GM10266 (cell line): ENCODE measurements at regions not wholly inside any gene's neighbourhood (a gene's known extent, or its start where the extent isn't known, plus 50 kb on each side); places are given as distances from the start of the nearest gene placed in this dataset.
"Not testable (repeated sequence)": the region's sequence is repeated elsewhere in the genome, so short reads cannot be mapped to it uniquely, and the experiment has no call there.

ENCODE experiments used
- DNase-seq: peaks from one replicate; pipeline ENCODE4 v3.0.0; 2012; ENCODE audit errors: extremely low spot score
- CTCF ChIP-seq: IDR thresholded peaks from 2 replicates; pipeline ENCODE4 v1.5.1; 2012; ENCODE audit warnings: mild to moderate bottlenecking, low read depth; ENCODE audit not compliant: control insufficient read depth, insufficient read depth; ENCODE audit errors: missing control alignments

GRCh38 chr5:27144456-27144855 lies 106.1 kb upstream of the CDH9 start:
- no peak for DNase-seq
- no peak for TF ChIP-seq CTCF

GRCh38 chr5:27140831-27141230 lies 102.4 kb upstream of the CDH9 start:
- no peak for TF ChIP-seq CTCF
- no peak for DNase-seq

- no peak for DNase-seq
- no peak for TF ChIP-seq CTCF
These were observed 92.2 kb upstream of the CDH9 start for GRCh38 chr5:27130587-27130986.

- DNase-seq = no peak
- TF ChIP-seq CTCF = no peak
These were observed 91.5 kb upstream of the CDH9 start for GRCh38 chr5:27129926-27130325.

GRCh38 chr5:27125856-27126255 lies 87.5 kb upstream of the CDH9 start:
- no peak for DNase-seq
- TF ChIP-seq CTCF = no peak

GRCh38 chr5:27124590-27124989 lies 86.2 kb upstream of the CDH9 start:
- no peak for DNase-seq
- TF ChIP-seq CTCF = peak; percentile 3

GRCh38 chr5:27119736-27120321 lies 81.4 kb upstream of the CDH9 start:
- DNase-seq = not testable (repeated sequence)

- TF ChIP-seq CTCF = no peak
- no peak for DNase-seq
These were observed 65.1 kb upstream of the CDH9 start for GRCh38 chr5:27103486-27103885.

GRCh38 chr5:27095761-27096160 lies 57.4 kb upstream of the CDH9 start:
- not testable (repeated sequence) for DNase-seq
